B cell (primary cell): ENCODE measurements at regions not wholly inside any gene's neighbourhood (a gene's known extent, or its start where the extent isn't known, plus 50 kb on each side); places are given as distances from the start of the nearest gene placed in this dataset.

Source experiments
- CTCF ChIP-seq: fragments of 200-600 bp; IDR thresholded peaks from one replicate; pipeline ENCODE4 v1.8.0; 2022; ENCODE audit warnings: antibody characterized with exemption, mild to moderate bottlenecking
- EZH2 ChIP-seq: IDR thresholded peaks from 2 replicates; pipeline ENCODE4 v1.6.1; 2012; ENCODE audit warnings: borderline replicate concordance, low read depth, mild to moderate bottlenecking, moderate library complexity, low read length; ENCODE audit not compliant: insufficient read depth, poor library complexity, severe bottlenecking

GRCh38 chr5:85920984-85921383 lies 696.8 kb upstream of the COX7C start:
- TF ChIP-seq CTCF, result no peak
- no peak for TF ChIP-seq EZH2
